H1 (cell line): ENCODE measurements at regions not wholly inside any gene's neighbourhood (a gene's known extent, or its start where the extent isn't known, plus 50 kb on each side); places are given as distances from the start of the nearest gene placed in this dataset.

Experiments
- CTCF ChIA-PET: fragments of 300-600 bp; sonication (Branson Sonifier 250); formaldehyde crosslinking; loops from one replicate; lab custom pipeline; 2021; ENCODE audit not compliant: partially characterized antibody; lab: Charles Lee
- POLR2A ChIA-PET: fragments of 300-600 bp; sonication (Branson Sonifier 250); formaldehyde crosslinking; loops from one replicate; lab custom pipeline; 2021; ENCODE audit warnings: inconsistent platforms; ENCODE audit not compliant: partially characterized antibody; lab: Charles Lee
- DNase-seq, 2 experiments: peaks; one replicate each; pipeline versions ENCODE4 v3.0.0 to v3.0.0-alpha.2; 2010 to 2022; ENCODE audit warnings: low spot score in 2 of 2, low read depth in 1 of 2, mixed read lengths in 1 of 2
- FAIRE-seq: peaks from 2 replicates; lab custom pipeline; 2011; peaks lifted over from hg19 to GRCh38; lab: Jason Lieb, UNC
- H2AFZ ChIP-seq: 2 replicates; pipeline ENCODE4 v1.8.1; 2012; ENCODE audit warnings: low read length, inconsistent platforms
- H2AK5ac ChIP-seq: 2 replicates; pipeline ENCODE4 v1.6.1; 2013; ENCODE audit warnings: low read depth, low read length
- H2BK120ac ChIP-seq: replicated peaks from 2 replicates; pipeline ENCODE3; 2013; ENCODE audit warnings: low read depth, low read length, inconsistent platforms
- H2BK12ac ChIP-seq: 2 replicates; pipeline ENCODE4 v1.6.1; 2013; ENCODE audit warnings: low read depth, low read length
- H2BK15ac ChIP-seq: 2 replicates; pipeline ENCODE4 v1.6.1; 2013; ENCODE audit warnings: low read length
- H2BK20ac ChIP-seq: 2 replicates; pipeline ENCODE4 v1.6.1; 2013; ENCODE audit warnings: low read length
- H2BK5ac ChIP-seq: 2 replicates; pipeline ENCODE4 v1.6.1; 2013; ENCODE audit warnings: low read depth, low read length
- H3K14ac ChIP-seq: 2 replicates; pipeline ENCODE4 v1.6.1; 2013; ENCODE audit warnings: inconsistent platforms; ENCODE audit not compliant: insufficient read length
- H3K18ac ChIP-seq: 2 replicates; pipeline ENCODE4 v1.6.1; 2013; ENCODE audit warnings: low read length; ENCODE audit errors: extremely low read depth
- H3K23ac ChIP-seq: 2 replicates; pipeline ENCODE4 v1.6.1; 2013; ENCODE audit warnings: inconsistent platforms; ENCODE audit not compliant: insufficient read length
- H3K23me2 ChIP-seq: 2 replicates; pipeline ENCODE4 v1.6.1; 2013; ENCODE audit warnings: low read depth, low read length
- H3K27ac ChIP-seq: 2 replicates; pipeline ENCODE4 v1.6.1; 2011; ENCODE audit warnings: low read depth, low read length, inconsistent platforms
- H3K27me3 ChIP-seq, 4 experiments: replicated peaks in 1 of 4; 1 replicate in 1 of 4; 2 replicates in 3 of 4; pipeline versions ENCODE4 v1.6.1 to v1.8.1; 2011 to 2013; ENCODE audit warnings: low read length in 3 of 4, mild to moderate bottlenecking in 3 of 4, inconsistent platforms in 2 of 4, mixed read lengths in 2 of 4, moderate library complexity in 1 of 4; ENCODE audit not compliant: control insufficient read depth in 3 of 4, insufficient read depth in 3 of 4; ENCODE audit errors: extremely low read depth in 1 of 4
- H3K36me3 ChIP-seq, 4 experiments: 2 replicates each; pipeline versions ENCODE4 v1.6.1 to v1.8.1; 2011 to 2013; ENCODE audit warnings: mild to moderate bottlenecking in 4 of 4, low read length in 3 of 4, moderate library complexity in 2 of 4, control low read depth in 1 of 4, inconsistent platforms in 1 of 4; ENCODE audit not compliant: insufficient read depth in 4 of 4, control insufficient read depth in 2 of 4
- H3K4ac ChIP-seq: replicated peaks from 2 replicates; pipeline ENCODE3; 2013; ENCODE audit warnings: low read length, low read depth, mixed read lengths, inconsistent platforms; ENCODE audit not compliant: insufficient read length
- H3K4me1 ChIP-seq, 4 experiments: replicated peaks in 1 of 4; 1 replicate in 1 of 4; 2 replicates in 3 of 4; pipeline versions ENCODE4 v1.6.1 to v1.8.1; 2011 to 2013; ENCODE audit warnings: low read length in 3 of 4, inconsistent platforms in 2 of 4, mixed read lengths in 1 of 4; ENCODE audit not compliant: insufficient read depth in 4 of 4, control insufficient read depth in 3 of 4
- H3K4me2 ChIP-seq, 2 experiments: 2 replicates each; pipeline versions ENCODE4 v1.6.1 to v1.8.1; 2011 to 2013; ENCODE audit warnings: low read depth in 2 of 2, low read length in 2 of 2, control low read depth in 1 of 2, inconsistent platforms in 1 of 2, mild to moderate bottlenecking in 1 of 2; ENCODE audit not compliant: insufficient read depth in 1 of 2
- H3K4me3 ChIP-seq, 4 experiments: fragments of 200-600, 300-600 bp in 1 of 4; sonication (generic), shearing (Covaris generic), sonication (Bioruptor Twin) in 1 of 4; 2 replicates each; pipeline versions ENCODE4 v1.5.1 to v1.8.1; 2011 to 2016; ENCODE audit warnings: low read length in 4 of 4, low read depth in 3 of 4, control low read depth in 2 of 4, inconsistent platforms in 2 of 4, mild to moderate bottlenecking in 2 of 4, mixed read lengths in 1 of 4, moderate library complexity in 1 of 4; ENCODE audit not compliant: insufficient read depth in 2 of 4; ENCODE audit errors: extremely low read depth in 1 of 4
- H3K56ac ChIP-seq: replicated peaks from 2 replicates; pipeline ENCODE3; 2013; ENCODE audit warnings: low read depth, mild to moderate bottlenecking, mixed read lengths, low read length, inconsistent platforms; ENCODE audit not compliant: insufficient read length
- H3K79me1 ChIP-seq: 2 replicates; pipeline ENCODE4 v1.6.1; 2013; ENCODE audit warnings: low read depth, low read length, control low read depth
- H3K79me2 ChIP-seq, 2 experiments: 2 replicates each; pipeline versions ENCODE4 v1.6.1 to v1.8.1; 2012 to 2013; ENCODE audit warnings: low read length in 2 of 2, mild to moderate bottlenecking in 2 of 2, inconsistent platforms in 1 of 2; ENCODE audit not compliant: insufficient read depth in 2 of 2, control insufficient read depth in 1 of 2
- H3K9ac ChIP-seq, 4 experiments: replicated peaks in 1 of 4; 1 replicate in 1 of 4; 2 replicates in 3 of 4; pipeline versions ENCODE4 v1.6.1 to v1.8.1; 2011 to 2013; ENCODE audit warnings: low read depth in 3 of 4, low read length in 3 of 4, control low read depth in 2 of 4, mild to moderate bottlenecking in 2 of 4, moderate library complexity in 2 of 4, inconsistent platforms in 1 of 4; ENCODE audit errors: extremely low read depth in 1 of 4
- H3K9me3 ChIP-seq, 2 experiments: 2 replicates each; pipeline versions ENCODE4 v1.6.1 to v1.8.1; 2012 to 2013; ENCODE audit warnings: mild to moderate bottlenecking in 2 of 2, moderate library complexity in 2 of 2, control low read depth in 1 of 2, inconsistent platforms in 1 of 2, low read depth in 1 of 2, low read length in 1 of 2, mixed read lengths in 1 of 2; ENCODE audit not compliant: insufficient read depth in 2 of 2
- H4K20me1 ChIP-seq, 2 experiments: replicated peaks in 1 of 2; 2 replicates each; pipeline versions ENCODE3 to v1.8.1; 2011 to 2013; ENCODE audit warnings: inconsistent platforms in 2 of 2, low read length in 2 of 2, mild to moderate bottlenecking in 1 of 2; ENCODE audit not compliant: insufficient read depth in 2 of 2, control insufficient read depth in 1 of 2
- H4K5ac ChIP-seq: 2 replicates; pipeline ENCODE4 v1.6.1; 2013; ENCODE audit warnings: low read length, low read depth, mixed read lengths, inconsistent platforms; ENCODE audit not compliant: insufficient read length
- H4K8ac ChIP-seq: 2 replicates; pipeline ENCODE4 v1.8.0; 2013; ENCODE audit warnings: mild to moderate bottlenecking, moderate library complexity, low read length, inconsistent platforms; ENCODE audit not compliant: insufficient read depth; ENCODE audit errors: extremely low read depth
- H4K91ac ChIP-seq: replicated peaks from 2 replicates; pipeline ENCODE3; 2013; ENCODE audit warnings: low read length, mixed read lengths, inconsistent platforms; ENCODE audit not compliant: insufficient read length
- WGBS, 2 experiments: shearing (Covaris generic) in 1 of 2; methylation state at CpG; one replicate each; pipeline versions ENCODE4 v1.1.6 to v1.1.7; 2013 to 2015; ENCODE audit warnings: low lambda C conversion rate in 2 of 2, mixed read lengths in 2 of 2, inconsistent platforms in 1 of 2, low coverage in 1 of 2, missing lambda C conversion rate in 1 of 2; ENCODE audit not compliant: insufficient replicate concordance in 2 of 2, insufficient coverage in 1 of 2, insufficient read length in 1 of 2; ENCODE audit errors: extremely low coverage in 1 of 2, missing lambda C conversion rate in 1 of 2; 5-methylcytosine and 5-hydroxymethylcytosine counted together

- Histone ChIP-seq H3K79me2 (no peaks in the 10 kb centered on the region), H3K14ac (no peak overlapping the region), H2AFZ (no peak overlapping the region), H3K4me2 (no peak overlapping the region), H3K23ac (no peak overlapping the region), H2BK15ac (no peak overlapping the region), H3K56ac (no peak overlapping the region), H2BK5ac (no peak overlapping the region), H2AK5ac (no peak overlapping the region), H3K27me3 (no peaks in the 10 kb centered on the region), H3K9me3 (no peaks in the 10 kb centered on the region), H2BK120ac (no peak overlapping the region), H3K9ac (no peak overlapping the region), H2BK12ac (no peak overlapping the region), H4K20me1 (no peaks in the 10 kb centered on the region), H3K36me3 (no peaks in the 10 kb centered on the region), H3K27ac (no peak overlapping the region), H4K8ac (no peak overlapping the region), H2BK20ac (no peak overlapping the region), H4K5ac (no peak overlapping the region), H3K4me1 (no peaks in the 10 kb centered on the region), H3K23me2 (no peaks in the 10 kb centered on the region), H3K4me3 (no peak overlapping the region), H3K18ac (no peak overlapping the region), H3K4ac (no peak overlapping the region), H3K79me1 (no peaks in the 10 kb centered on the region), H4K91ac (no peak overlapping the region)
- DNase-seq (no peak), FAIRE-seq (no peak)
- ChIA-PET CTCF (interaction anchor here (0.6 kb wide), 1 partner anchor 191 kb away, joined by 3 read pairs; no protein-coding TSS in a partner anchor), POLR2A (no interaction called here)
- WGBS, 2 experiments = 98% methylated on average over 2 of the region's 2 CpGs; no CpG with 5 or more reads in 1 of the 2 experiments
Observed at GRCh38 chr9:21656776-21657674, 145.4 kb upstream of the MTAP start.
